ENCODE measurements at regions not wholly inside any gene's neighbourhood (a gene's known extent, or its start where the extent isn't known, plus 50 kb on each side); places are given as distances from the start of the nearest gene placed in this dataset.
A peak's percentile ranks its signal among the peaks of the same experiment; 100 is the strongest.
"Not testable (repeated sequence)": the region's sequence is repeated elsewhere in the genome, so short reads cannot be mapped to it uniquely, and the experiment has no call there.

DNA sequence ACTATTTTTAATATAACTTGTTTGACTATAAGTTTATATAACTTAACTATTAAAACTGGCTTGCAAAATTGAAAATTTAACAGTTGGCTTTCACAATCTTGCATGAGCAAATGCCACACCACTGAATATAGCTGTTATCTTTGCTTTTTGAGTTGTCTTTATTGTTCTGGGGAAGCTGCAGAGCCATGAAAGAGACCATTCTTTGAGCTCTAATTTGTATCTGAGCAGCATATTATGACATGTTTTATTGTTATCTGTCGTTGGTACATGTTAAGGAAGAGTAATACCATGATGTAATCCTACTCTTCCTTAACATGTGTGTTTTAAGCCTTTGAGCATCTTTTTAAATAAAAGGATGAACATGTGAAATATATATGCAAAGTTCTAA lies 97.1 kb upstream of the ANK2 start:
- DNase-seq = no peak

DNA sequence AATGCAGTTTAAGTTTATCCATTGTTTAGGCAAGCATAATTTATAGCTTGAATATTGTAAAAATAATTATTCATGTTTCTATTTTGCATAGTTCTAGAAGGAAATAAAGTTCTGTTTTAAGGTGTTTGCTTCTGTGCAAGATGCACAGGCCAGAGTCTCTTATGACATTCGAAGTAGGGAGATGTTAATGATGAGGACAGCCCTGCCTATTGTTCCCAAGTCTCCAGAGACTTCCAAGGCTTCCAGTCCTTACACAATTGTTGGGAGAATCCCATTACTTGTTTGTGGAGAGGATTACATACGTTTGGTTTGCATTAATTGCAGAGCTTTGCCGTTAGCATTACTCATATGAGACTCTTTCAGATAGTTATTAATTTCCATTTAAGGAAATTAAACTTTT lies 96.2 kb upstream of the ANK2 start:
- DNase-seq = no peak

DNA sequence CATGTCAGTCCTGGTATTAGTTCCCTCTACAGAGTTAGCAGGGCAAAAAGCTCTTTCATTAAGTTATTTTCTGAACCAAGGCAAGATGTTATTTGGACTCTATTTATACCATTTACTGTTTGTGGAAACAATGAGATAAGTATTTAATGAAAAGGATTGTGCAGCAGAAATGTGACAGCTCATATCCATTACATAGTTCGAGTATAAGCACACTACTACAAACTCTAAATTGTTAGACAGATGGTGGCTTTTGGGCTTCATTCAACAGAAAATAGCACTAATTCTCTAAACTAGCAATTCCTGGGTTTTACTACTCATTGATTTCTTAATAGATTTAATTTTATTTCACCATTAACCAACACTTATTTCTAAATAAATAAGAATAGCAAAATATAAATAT lies 95.2 kb upstream of the ANK2 start:
- DNase-seq = peak; percentile 68

DNA sequence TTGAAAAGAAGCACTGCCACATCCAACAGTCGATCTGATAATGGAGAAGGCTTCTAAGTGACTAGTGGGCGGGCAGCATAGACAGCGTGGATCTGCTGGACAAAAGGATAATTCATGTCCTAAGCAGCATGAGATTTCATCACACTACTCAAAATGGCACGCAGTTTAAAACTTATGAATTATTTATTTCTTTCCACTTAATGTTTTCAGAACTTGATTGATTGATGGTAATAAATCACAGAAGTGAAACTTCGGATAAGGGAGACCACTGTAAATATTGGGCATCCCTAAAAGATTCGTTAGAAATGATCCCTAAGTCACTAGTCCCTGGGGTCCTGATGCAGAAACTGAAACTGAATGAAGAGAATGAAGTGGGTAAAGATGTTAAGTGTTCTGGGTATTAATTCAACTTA lies 93.0 kb upstream of the ANK2 start:
- no peak for DNase-seq

DNA sequence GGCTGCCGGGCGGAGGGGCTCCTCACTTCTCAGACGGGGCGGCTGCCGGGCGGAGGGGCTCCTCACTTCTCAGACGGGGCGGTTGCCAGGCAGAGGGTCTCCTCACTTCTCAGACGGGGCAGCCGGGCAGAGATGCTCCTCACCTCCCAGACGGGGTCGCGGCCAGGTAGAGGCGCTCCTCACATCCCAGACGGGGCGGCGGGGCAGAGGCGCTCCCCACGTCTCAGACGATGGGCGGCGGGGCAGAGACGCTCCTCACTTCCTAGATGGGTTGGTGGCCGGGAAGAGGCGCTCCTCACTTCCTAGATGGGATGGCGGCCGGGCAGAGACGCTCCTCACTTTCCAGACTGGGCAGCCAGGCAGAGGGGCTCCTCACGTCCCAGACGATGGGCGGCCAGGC lies 91.7 kb upstream of the ANK2 start:
- not testable (repeated sequence) for DNase-seq

DNA sequence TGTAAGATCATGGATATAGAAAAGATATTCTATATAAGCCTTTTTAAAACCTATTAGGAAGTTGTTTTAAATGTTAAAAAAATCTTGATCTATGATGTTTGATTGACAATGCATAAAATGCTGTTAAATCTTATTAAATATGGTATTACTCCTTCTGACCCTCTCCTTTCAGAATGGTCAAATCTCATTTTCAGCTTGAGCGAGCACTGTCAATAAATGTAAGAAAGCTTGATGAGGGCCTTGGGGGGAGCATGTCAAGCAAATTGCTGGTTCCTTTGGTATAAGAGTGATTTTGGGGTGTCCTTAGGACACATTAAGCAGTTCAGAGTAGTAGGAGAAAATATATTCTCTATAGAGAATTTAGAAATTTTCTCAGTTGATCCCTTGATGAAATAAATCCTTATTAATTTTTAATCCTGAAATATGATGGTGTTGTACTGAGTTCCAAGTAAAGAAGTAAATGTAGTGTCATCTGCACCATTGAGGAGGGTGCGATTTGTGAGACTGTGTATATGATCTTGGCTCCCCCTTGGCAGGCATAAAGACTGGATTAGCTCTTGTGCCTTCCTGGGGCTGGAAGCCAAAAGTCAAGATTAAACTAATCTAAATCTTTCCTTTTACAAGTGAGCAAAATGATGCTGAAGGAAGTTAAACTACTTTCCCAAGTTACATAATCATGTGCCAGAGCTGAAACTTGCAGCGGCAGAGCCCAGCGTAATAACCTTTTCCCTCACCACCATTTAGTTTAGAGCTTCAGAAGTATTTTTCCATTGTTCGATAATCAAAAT lies 82.6 kb upstream of the ANK2 start:
- no peak for DNase-seq

DNA sequence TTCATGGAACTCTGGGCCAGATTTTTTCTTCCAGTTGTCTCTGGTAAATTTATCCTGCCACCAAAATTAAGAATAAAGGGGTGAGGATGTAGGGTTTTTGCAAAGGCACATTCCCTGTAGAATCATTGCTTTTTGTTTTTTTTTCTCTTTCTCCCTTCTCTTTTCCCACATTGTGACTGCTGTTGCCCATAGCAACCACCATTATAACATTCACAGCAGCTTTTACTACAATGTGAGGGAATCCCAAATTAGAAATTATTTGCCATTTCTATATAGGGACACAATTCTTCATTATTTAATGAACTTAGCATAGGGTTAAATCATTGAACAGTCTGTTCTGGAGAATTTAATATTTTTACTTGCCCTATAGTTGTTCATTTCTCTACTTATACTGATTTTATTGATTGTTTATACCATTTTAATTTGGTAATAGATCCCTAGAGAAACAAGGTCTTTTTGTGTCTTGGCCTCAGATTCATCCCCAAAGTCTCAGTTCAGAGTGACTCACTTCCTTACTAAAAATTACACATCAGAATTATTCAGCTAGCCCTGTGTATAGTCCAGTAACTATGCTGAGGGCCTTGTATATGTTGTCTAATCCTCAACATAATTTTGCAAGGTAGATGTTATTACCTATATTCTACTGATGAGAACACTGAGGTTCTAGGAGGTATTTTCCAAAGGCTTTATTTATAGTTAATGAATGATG lies 80.8 kb upstream of the ANK2 start:
- no peak for DNase-seq

DNA sequence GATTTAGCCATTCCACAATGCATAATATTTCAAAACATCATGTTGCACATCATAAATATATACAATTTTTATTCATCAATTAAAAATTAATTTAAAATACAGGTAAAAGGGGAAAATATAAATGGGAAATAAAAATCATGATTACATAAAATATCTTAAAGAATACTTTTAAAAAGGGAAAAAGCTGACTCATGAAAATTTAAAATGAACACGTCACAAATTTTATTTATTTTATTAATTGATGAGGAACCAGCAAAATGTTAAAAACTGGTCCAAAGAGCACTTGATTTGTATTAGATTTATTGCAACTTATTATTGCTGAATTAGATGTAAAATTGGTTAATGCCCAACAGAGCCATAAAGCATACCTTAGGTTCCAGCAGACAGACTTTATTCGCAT lies 78.5 kb upstream of the ANK2 start:
- DNase-seq = no peak

DNA sequence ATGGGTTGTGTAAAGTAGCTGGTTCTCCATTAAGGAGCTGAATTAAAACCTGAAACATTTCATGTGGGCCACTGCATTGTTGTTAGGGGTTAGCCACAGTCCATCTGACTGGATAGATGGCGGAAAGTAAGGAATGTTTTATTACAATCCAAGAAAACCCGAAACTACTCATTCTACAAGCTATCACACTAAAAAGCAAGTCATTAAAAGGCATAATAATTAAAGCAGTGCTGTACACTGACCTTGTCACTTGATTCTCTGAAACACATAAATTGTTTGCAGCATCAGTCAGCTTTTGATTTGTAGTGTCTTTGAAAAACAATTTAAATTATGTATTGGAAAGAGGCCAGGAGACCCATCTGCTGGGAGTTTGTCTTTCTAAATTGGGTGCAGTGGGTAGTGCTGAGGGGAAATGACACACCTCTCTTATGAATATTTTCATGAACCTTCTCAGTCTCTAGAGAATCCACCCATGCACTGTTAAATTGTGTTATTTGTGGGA lies 75.7 kb upstream of the ANK2 start:
- DNase-seq = peak; percentile 77

DNA sequence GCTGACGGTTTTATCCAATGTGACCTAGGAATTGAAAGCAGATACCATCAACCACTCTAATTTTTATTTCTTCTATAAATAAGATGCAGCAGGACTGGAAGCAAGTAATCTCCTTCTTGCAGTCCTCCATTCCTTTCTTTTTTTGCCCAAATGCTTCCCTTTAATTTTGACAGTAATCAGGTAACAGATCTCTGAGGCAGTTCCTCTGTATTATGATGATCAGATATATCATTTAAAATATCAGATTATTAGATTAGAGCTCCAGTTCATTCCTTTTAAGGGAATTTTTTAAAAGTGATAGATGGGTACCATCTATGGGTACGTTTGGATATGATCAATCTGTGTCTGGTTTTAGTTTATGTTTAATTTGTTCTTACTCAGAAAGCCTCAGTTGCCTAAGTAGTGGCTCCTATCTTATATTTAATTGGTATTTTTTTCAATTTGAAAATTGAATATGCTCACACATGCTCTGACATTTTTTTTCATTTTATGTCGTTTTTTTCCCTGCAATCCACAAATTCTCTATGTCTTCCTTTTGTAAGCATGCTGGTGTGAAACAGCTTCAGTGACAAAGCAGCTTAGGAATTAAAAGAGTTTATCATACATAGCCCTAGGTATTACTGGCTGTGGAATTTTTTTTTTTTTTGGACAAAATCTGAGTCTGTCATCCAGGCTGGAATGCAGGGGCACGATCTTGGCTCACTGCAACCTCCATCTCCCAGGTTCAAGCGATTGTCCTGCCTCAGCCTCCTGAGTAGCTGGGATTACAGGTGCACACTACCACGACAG lies 73.7 kb upstream of the ANK2 start:
- no peak for DNase-seq

DNA sequence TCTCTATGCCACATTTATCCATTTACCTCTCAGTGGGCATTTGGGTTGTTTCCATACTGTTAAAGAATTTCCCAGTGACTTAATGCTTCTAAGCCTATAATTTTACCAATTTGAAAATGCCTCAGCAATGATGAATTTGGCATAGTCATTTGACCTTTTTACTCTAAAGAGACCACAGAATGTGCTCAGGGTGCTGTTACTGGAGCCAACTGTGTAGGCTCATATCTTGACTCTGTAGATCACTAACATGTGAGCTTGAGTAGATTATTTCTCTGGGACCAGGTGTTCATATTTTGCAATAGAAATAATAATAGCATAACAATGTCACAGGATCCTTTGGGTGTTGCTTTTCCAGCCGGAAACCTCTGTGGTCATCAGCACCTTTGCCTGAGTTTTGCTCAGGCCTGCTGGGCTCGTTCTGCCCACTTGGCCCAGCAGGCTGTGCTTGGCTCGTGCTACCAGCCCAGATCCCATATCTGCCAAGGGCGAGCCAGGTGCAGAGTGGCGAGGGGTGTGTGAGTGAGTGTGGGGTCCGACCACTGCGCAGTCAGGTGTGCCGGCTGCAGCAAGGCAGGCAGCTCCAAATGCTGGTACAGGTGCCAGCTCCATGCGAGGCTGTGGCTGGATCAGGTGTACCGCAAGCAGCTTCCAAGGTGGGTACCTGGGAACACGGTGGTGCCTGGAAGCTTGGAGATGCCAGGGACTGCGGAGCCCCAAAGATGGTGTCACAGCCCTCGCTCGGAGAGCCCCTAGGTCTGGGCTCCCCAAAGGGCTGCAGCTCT lies 70.6 kb upstream of the ANK2 start:
- no peak for DNase-seq

DNA sequence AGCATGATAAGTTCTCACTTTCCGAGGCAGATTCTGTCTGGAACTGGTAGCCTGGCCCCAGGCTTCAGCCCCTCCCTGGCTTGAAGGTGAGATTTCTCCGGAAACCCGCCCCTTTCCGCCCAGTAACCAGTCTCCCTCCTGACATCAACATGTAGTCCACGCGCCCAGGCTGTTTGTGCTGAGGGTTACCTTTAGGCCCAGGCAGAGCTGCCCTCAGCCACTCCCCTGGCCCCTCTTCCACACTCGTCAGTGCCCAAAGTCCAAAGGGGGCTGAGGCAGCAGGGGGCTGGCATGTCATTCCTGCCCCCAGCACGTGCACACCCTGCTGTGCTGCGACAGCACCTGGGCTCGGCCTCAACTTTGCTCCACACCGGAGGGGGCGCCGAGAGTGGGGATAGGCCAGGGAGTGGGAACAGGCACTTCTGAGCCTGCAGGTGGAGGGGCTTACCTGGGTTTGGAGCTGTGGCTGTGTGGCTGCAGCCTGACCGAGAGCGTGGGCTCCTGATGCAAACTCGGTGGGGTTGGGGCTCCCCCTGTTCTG lies 69.5 kb upstream of the ANK2 start:
- DNase-seq = no peak

DNA sequence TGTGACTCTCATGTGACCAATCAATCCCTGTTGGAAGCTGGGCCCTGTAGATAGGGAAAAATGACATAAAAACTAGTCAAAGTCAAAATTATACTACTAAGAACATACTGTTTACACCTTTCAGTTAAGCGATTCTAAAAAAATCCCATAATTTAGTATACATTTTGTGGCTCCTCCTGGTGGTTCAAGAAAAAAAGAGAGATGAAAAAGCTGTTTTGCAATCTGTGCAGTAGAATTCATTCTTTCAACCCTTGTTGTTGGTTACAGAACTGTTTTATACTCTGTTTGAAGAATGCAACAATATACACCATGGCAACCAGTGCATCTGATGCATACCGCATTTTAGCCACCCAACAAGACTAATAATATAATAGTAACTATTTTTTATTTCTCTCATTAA lies 66.8 kb upstream of the ANK2 start:
- no peak for DNase-seq

DNA sequence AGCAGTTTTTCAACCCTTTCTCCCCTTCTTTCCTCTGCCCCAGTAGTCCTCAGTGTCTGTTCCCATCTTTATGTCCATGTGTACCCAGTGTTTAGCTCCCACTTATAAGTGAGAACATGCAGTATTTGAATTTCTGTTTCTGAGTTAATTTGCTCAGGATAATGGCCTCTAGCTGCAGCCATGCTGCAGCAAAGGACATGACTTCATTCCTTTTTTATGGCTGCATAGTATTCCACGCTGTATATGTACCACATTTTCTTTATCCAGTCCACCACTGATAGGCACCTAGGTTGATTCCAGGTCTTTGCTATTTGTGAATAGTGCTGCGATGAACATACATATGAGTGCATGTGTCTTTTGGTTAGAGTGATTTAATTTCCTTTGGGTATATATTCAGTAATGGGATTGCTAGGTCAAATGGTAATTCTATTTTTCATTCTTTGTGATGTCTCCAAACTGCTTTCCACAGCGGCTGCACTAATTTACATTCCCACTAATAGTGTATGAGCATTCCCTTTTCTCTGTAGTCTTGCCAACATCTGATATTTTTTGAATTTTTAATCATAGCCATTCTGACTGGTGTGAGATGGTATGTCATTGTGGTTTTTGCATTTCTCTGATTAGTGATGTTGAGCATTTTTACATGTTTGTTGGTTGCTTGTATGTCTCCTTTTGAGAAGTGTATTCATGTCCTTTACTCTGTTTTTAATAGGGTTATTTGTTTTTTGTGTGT lies 54.6 kb upstream of the ANK2 start:
- DNase-seq = no peak

Measured in NCI-H446 treated with DMSO at 0.1 percent for 48 hours (cell line).